Keratinocyte (primary cell): ENCODE measurements at regions not wholly inside any gene's neighbourhood (a gene's known extent, or its start where the extent isn't known, plus 50 kb on each side); places are given as distances from the start of the nearest gene placed in this dataset.

Experiments
- DNase-seq: peaks from one replicate; pipeline ENCODE4 v3.0.0-alpha.2; 2011; ENCODE audit warnings: low read depth, missing footprints, low spot score
- FAIRE-seq: peaks from 2 replicates; lab custom pipeline; 2011; peaks lifted over from hg19 to GRCh38; lab: Jason Lieb, UNC
- H2AFZ ChIP-seq: 2 replicates; pipeline ENCODE4 v1.6.0; 2012; ENCODE audit warnings: low read length, control low read depth, inconsistent platforms; ENCODE audit not compliant: control insufficient read depth
- H3K27ac ChIP-seq: 2 replicates; pipeline ENCODE4 v1.5.1; 2011; ENCODE audit warnings: low read length; ENCODE audit not compliant: control insufficient read depth, insufficient read depth
- H3K27me3 ChIP-seq: 3 replicates; pipeline ENCODE4 v1.6.0; 2011; ENCODE audit warnings: low read length; ENCODE audit not compliant: control insufficient read depth, insufficient read depth; ENCODE audit errors: extremely low read depth
- H3K36me3 ChIP-seq, 2 experiments: 2 replicates in 1 of 2; 3 replicates in 1 of 2; pipeline ENCODE4 v1.5.1; 2011; ENCODE audit warnings: low read length in 2 of 2, mild to moderate bottlenecking in 1 of 2; ENCODE audit not compliant: control insufficient read depth in 2 of 2, insufficient read depth in 2 of 2; ENCODE audit errors: extremely low read depth in 1 of 2
- H3K4me1 ChIP-seq: 3 replicates; pipeline ENCODE4 v1.5.1; 2011; ENCODE audit warnings: low read length; ENCODE audit not compliant: control insufficient read depth, insufficient read depth; ENCODE audit errors: extremely low read depth
- H3K4me2 ChIP-seq: 3 replicates; pipeline ENCODE4 v1.6.0; 2011; ENCODE audit warnings: low read depth, low read length; ENCODE audit not compliant: control insufficient read depth, insufficient read depth; ENCODE audit errors: extremely low read depth
- H3K4me3 ChIP-seq, 3 experiments: fragments of 200-600 bp in 1 of 3; sonication (generic) in 1 of 3; 2 replicates in 2 of 3; 3 replicates in 1 of 3; pipeline ENCODE4 v1.5.1; 2011 to 2016; ENCODE audit warnings: low read length in 3 of 3, mild to moderate bottlenecking in 3 of 3, control low read depth in 2 of 3, inconsistent platforms in 1 of 3, low read depth in 1 of 3, mixed read lengths in 1 of 3, mixed run types in 1 of 3, moderate library complexity in 1 of 3; ENCODE audit not compliant: control insufficient read depth in 2 of 3, insufficient read depth in 2 of 3; ENCODE audit errors: extremely low read depth in 1 of 3
- H3K79me2 ChIP-seq: 2 replicates; pipeline ENCODE4 v1.6.0; 2012; ENCODE audit warnings: low read length; ENCODE audit not compliant: control insufficient read depth, insufficient read depth
- H3K9ac ChIP-seq: 3 replicates; pipeline ENCODE4 v1.6.0; 2011; ENCODE audit warnings: low read length; ENCODE audit not compliant: control insufficient read depth, insufficient read depth; ENCODE audit errors: extremely low read depth
- H3K9me1 ChIP-seq: 3 replicates; pipeline ENCODE4 v1.6.0; 2011; ENCODE audit warnings: low read length; ENCODE audit not compliant: control insufficient read depth, insufficient read depth; ENCODE audit errors: extremely low read depth
- H3K9me3 ChIP-seq: 2 replicates; pipeline ENCODE4 v1.5.1; 2012; ENCODE audit warnings: low read depth, low read length; ENCODE audit not compliant: control insufficient read depth
- H4K20me1 ChIP-seq: 3 replicates; pipeline ENCODE4 v1.6.0; 2011; ENCODE audit warnings: low read length; ENCODE audit not compliant: control insufficient read depth, insufficient read depth; ENCODE audit errors: extremely low read depth
- EZH2 ChIP-seq: IDR thresholded peaks from one replicate; pipeline ENCODE4 v1.6.1; 2012; ENCODE audit warnings: inconsistent platforms, mild to moderate bottlenecking, low read length, moderate library complexity
- dilution Hi-C: fragments of 300-500 bp; cut with MboI; formaldehyde crosslinking; loops from one replicate; pipeline ENCODE4 v1.7.0; 2020; ENCODE audit warnings: low sequenced_read_pairs; ENCODE audit not compliant: extremely low pct_ligation_motif_present
- TF ChIP-seq, protein P1 (sequence below), 3 experiments: IDR thresholded peaks in 1 of 3; conservative IDR thresholded peaks in 1 of 3; optimal IDR thresholded peaks in 1 of 3; 2 replicates in 2 of 3; 3 replicates in 1 of 3; pipeline versions ENCODE3 to v1.5.1; 2011; ENCODE audit warnings: low read length in 3 of 3, mild to moderate bottlenecking in 3 of 3, moderate library complexity in 2 of 3, control low read depth in 1 of 3, inconsistent platforms in 1 of 3; ENCODE audit not compliant: insufficient read depth in 2 of 3; ENCODE audit errors: extremely low read depth in 1 of 3

GRCh38 chr14:83041224-83041623, 1507.6 kb upstream of the SEL1L start:
- no peaks in the 10 kb centered on the region for H3K36me3 ChIP-seq
- no peak overlapping the region for H3K4me2 ChIP-seq
- no peaks in the 10 kb centered on the region for H3K27me3 ChIP-seq
- H3K9me3 ChIP-seq: no peaks in the 10 kb centered on the region
- no peak for FAIRE-seq
- dilution Hi-C loops: no loop called here
- no peak overlapping the region for H3K27ac ChIP-seq
- TF ChIP-seq EZH2: no peak
- TF ChIP-seq, protein P1, sequence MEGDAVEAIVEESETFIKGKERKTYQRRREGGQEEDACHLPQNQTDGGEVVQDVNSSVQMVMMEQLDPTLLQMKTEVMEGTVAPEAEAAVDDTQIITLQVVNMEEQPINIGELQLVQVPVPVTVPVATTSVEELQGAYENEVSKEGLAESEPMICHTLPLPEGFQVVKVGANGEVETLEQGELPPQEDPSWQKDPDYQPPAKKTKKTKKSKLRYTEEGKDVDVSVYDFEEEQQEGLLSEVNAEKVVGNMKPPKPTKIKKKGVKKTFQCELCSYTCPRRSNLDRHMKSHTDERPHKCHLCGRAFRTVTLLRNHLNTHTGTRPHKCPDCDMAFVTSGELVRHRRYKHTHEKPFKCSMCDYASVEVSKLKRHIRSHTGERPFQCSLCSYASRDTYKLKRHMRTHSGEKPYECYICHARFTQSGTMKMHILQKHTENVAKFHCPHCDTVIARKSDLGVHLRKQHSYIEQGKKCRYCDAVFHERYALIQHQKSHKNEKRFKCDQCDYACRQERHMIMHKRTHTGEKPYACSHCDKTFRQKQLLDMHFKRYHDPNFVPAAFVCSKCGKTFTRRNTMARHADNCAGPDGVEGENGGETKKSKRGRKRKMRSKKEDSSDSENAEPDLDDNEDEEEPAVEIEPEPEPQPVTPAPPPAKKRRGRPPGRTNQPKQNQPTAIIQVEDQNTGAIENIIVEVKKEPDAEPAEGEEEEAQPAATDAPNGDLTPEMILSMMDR (optimal IDR thresholded peaks at IDR 0.05 in 1 of 3, IDR thresholded peaks at IDR 0.05 in 1 of 3, conservative IDR thresholded peaks at IDR 0.05 in 1 of 3; ENCODE audit: extremely low read depth in 1 of 3, insufficient read depth in 2 of 3, low read length in 3 of 3): no peak
- DNase-seq: no peak
- no peaks in the 10 kb centered on the region for H3K79me2 ChIP-seq
- H4K20me1 ChIP-seq: no peaks in the 10 kb centered on the region
- no peak overlapping the region for H3K9ac ChIP-seq
- no peaks in the 10 kb centered on the region for H3K9me1 ChIP-seq
- no peak overlapping the region for H2AFZ ChIP-seq
- H3K4me1 ChIP-seq: no peaks in the 10 kb centered on the region
- H3K4me3 ChIP-seq: no peak overlapping the region

DNA sequence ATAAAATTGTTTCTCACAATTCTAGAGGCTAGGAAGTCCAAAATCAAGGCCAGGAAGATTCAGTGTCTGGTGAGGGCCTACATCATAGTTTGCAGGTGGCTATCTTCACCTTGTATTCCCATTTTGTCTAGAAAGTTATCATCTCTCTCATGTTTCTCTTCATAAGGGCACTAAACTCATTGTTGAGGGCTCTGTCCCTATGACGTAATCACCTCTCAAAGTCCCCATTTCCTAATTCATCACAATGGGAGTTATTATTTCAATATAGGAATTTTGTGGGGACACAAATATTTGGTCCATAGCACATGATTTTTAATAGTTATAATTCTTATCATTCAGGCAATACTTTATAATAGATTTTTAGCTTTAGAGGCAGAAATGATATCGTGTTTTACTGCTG, 1509.2 kb upstream of the SEL1L start:
- no peak overlapping the region for H3K4me2 ChIP-seq
- H3K27ac ChIP-seq: no peak overlapping the region
- no peaks in the 10 kb centered on the region for H3K36me3 ChIP-seq
- no peak overlapping the region for H3K4me3 ChIP-seq
- dilution Hi-C loops: no loop called here
- no peaks in the 10 kb centered on the region for H3K9me3 ChIP-seq
- no peak for DNase-seq
- H2AFZ ChIP-seq: no peak overlapping the region
- TF ChIP-seq, protein P1 (optimal IDR thresholded peaks at IDR 0.05 in 1 of 3, IDR thresholded peaks at IDR 0.05 in 1 of 3, conservative IDR thresholded peaks at IDR 0.05 in 1 of 3; ENCODE audit: extremely low read depth in 1 of 3, insufficient read depth in 2 of 3, low read length in 3 of 3): no peak
- no peak for TF ChIP-seq EZH2
- no peaks in the 10 kb centered on the region for H4K20me1 ChIP-seq
- H3K9ac ChIP-seq: no peak overlapping the region
- H3K27me3 ChIP-seq: no peaks in the 10 kb centered on the region
- no peak for FAIRE-seq
- H3K4me1 ChIP-seq: no peaks in the 10 kb centered on the region
- H3K9me1 ChIP-seq: no peaks in the 10 kb centered on the region
- no peaks in the 10 kb centered on the region for H3K79me2 ChIP-seq
